GM18517 (cell line): ENCODE measurements at regions not wholly inside any gene's neighbourhood (a gene's known extent, or its start where the extent isn't known, plus 50 kb on each side); places are given as distances from the start of the nearest gene placed in this dataset.

Experiments
- ATAC-seq: cut with Tn5 transposase; IDR thresholded peaks from one replicate; pipeline ENCODE4 v1.9.1; 2021; ENCODE audit warnings: mild to moderate bottlenecking, moderate library complexity; ENCODE audit not compliant: unreplicated experiment

GRCh38 chr14:47763188-47763854 is 87.9 kb upstream of the MDGA2 start:
- ATAC-seq: no peak

GRCh38 chr14:47746986-47747385 is 71.6 kb upstream of the MDGA2 start:
- no peak for ATAC-seq

GRCh38 chr14:47744155-47744554 is 68.8 kb upstream of the MDGA2 start:
- ATAC-seq: no peak

- ATAC-seq: no peak
These were observed 64.1 kb upstream of the MDGA2 start for GRCh38 chr14:47739541-47739940.

- ATAC-seq: no peak
These were observed 54.9 kb upstream of the MDGA2 start for GRCh38 chr14:47730296-47730695.
